Fibroblast of mammary gland (primary cell): ENCODE measurements at regions not wholly inside any gene's neighbourhood (a gene's known extent, or its start where the extent isn't known, plus 50 kb on each side); places are given as distances from the start of the nearest gene placed in this dataset.
"Not testable (repeated sequence)": the region's sequence is repeated elsewhere in the genome, so short reads cannot be mapped to it uniquely, and the experiment has no call there.

Experiments used
- DNase-seq: peaks from one replicate; pipeline ENCODE4 v3.0.0-alpha.2; 2010; ENCODE audit warnings: low read depth
- H3K4me3 ChIP-seq: 2 replicates; pipeline ENCODE4 v1.5.1; 2011; ENCODE audit warnings: low read depth, mild to moderate bottlenecking, low read length, moderate library complexity; ENCODE audit not compliant: control insufficient read depth
- TF ChIP-seq, protein P1 (sequence below): conservative IDR thresholded peaks from 2 replicates; pipeline ENCODE4 v1.5.1; 2011; ENCODE audit warnings: low read depth, low read length, inconsistent platforms; ENCODE audit not compliant: control insufficient read depth, insufficient read depth

GRCh38 chr17:54347495-54347894 lies 524.8 kb downstream of the KIF2B start:
- H3K4me3 ChIP-seq = no peak overlapping the region
- TF ChIP-seq, protein P1, sequence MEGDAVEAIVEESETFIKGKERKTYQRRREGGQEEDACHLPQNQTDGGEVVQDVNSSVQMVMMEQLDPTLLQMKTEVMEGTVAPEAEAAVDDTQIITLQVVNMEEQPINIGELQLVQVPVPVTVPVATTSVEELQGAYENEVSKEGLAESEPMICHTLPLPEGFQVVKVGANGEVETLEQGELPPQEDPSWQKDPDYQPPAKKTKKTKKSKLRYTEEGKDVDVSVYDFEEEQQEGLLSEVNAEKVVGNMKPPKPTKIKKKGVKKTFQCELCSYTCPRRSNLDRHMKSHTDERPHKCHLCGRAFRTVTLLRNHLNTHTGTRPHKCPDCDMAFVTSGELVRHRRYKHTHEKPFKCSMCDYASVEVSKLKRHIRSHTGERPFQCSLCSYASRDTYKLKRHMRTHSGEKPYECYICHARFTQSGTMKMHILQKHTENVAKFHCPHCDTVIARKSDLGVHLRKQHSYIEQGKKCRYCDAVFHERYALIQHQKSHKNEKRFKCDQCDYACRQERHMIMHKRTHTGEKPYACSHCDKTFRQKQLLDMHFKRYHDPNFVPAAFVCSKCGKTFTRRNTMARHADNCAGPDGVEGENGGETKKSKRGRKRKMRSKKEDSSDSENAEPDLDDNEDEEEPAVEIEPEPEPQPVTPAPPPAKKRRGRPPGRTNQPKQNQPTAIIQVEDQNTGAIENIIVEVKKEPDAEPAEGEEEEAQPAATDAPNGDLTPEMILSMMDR = no peak
- no peak for DNase-seq

DNA sequence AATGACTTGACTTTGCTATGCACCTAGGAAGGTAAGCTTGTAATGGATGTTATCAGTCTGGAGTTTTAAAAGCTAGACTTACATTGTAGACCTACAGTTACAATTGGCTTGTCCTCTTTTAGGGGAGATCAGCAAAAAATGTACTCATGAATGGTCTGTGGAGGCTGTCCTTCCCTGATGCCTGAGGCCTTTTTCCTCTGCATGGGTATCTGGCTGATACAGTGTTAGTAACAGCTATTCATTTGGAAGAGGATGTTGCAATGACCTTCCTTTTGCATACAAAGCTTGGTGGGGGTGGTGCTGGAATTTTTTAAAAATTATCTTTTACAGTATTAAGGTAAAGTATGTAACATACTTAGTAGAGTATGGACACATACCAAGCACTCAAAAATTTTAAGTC lies 525.5 kb downstream of the KIF2B start:
- TF ChIP-seq, protein P1 = no peak
- no peak for DNase-seq
- no peak overlapping the region for H3K4me3 ChIP-seq

DNA sequence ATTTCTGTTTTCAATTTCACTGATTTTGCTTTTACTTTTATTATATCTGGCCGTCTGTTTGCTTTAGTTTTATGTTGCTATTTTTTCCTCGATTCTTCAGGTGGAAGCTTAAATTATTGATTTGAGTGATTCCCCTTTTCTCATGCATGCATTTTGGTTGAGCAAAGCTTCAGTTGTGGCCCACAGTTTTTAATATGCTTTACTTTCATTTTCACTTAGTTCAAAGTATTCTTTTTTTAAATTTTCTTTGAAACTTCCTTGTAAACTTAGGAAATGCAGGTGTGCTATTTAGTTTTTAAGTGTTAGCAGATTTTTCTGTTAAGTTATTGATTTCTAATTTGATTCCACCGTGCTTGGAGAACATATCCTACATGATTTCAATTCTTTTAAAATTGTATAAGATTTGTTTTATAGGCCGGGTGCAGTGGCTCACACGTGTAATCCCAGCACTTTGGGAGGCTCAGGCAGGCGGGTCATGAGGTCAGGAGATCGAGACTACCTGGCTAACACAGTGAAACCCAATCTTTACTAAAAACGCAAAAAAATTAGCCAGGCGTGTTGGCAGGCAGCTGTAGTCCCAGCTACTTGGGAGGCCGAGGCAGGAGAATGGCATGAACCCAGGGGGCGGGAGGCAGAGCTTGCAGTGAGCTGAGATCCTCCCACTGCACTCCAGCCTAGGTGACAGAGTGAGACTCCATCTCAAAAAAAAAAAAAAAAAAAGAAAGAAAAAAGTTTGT lies 531.2 kb downstream of the KIF2B start:
- TF ChIP-seq, protein P1 = no peak
- no peak overlapping the region for H3K4me3 ChIP-seq
- no peak for DNase-seq

- not testable (repeated sequence) for DNase-seq, H3K4me3 ChIP-seq
Observed at GRCh38 chr17:54361073-54361472, 538.3 kb downstream of the KIF2B start.

DNA sequence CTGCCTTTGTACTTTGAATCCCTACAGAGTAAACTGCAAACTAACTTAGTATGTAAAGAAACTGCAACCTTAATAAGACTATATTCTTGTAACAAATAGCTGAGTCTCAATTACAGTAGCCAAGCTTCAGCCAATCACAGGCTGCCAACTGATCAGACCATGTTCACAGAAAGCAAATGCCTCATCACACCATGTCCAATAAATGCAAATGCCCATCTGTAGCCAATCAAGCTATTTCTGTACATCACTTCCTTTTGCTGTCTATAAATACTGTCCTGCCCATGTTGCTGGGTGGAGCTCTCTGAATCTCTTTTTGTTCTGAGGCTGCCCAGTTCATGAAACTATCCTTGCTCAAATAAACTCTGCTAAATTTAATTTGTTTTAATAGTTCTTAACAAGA lies 531.7 kb upstream of the TOM1L1 start:
- TF ChIP-seq, protein P1 = no peak
- H3K4me3 ChIP-seq = no peak overlapping the region
- peak; percentile 11 for DNase-seq

DNA sequence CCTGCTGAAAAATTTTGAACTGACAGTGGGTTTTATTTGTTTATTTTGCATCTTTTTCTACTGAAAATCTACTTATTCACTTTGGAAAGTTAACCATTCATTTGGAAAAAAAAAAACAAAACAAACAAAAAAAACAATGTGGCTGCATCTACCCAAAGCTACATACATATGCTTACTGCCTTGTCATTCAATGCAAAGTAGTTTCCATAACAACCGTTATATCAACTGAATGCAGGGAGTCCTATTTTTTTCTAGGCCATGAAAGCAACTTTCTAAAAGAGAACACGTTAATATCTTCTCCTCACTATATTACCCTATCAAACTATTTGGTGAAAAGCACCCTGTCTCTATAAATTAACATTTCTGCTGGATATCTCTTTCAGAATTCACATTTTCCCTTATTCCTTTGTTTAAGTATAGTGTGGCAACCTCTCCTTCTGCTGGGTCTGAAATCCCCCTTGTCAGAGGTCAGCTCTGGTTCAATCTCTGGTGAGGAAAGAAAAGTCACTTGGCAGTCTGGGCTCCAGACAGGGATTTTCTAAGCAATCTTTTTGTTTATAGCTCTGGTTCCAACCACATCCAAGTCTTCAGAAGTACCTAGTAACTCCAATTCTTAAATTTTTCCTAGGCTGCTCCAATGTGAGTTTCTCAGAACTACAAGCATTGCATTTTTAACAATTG lies 528.4 kb upstream of the TOM1L1 start:
- no peak overlapping the region for H3K4me3 ChIP-seq
- TF ChIP-seq, protein P1 = no peak
- no peak for DNase-seq

GRCh38 chr17:54373970-54374369 lies 526.7 kb upstream of the TOM1L1 start:
- no peak overlapping the region for H3K4me3 ChIP-seq
- DNase-seq = no peak
- TF ChIP-seq, protein P1 = no peak

DNA sequence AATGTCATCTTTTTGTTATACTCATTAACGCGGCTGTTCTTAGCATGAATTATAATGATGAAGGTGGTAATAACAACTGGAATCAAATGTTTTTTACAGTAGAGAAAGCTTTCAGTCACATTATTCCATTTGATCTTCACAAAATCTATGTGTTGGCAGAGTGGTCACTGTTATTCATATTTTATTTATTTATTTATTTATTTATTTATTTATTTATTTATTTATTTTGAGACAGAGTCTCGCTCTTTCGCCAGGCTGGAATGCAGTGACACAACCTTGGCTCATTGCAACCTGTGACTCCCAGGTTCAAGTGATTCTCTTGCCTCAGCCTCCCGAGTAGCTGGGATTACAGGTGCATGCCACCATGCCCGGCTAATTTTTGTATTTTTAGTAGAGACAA lies 524.2 kb upstream of the TOM1L1 start:
- not testable (repeated sequence) for DNase-seq, H3K4me3 ChIP-seq
